Activated CD4-positive, alpha-beta T cell treated with anti-CD3 and anti-CD28 coated beads, Interleukin-2, amount 10 ng/mL, durations not matched to agents 24 days and 14 days (primary cell): ENCODE measurements at regions not wholly inside any gene's neighbourhood (a gene's known extent, or its start where the extent isn't known, plus 50 kb on each side); places are given as distances from the start of the nearest gene placed in this dataset.

Experiments used
- DNase-seq: peaks from one replicate; pipeline ENCODE4 v3.0.0; 2022
- H3K27ac Mint-ChIP-seq: one replicate; pipeline ENCODE4 v1.8.0; 2022; ENCODE audit warnings: mild to moderate bottlenecking, mixed read lengths
- H3K27me3 Mint-ChIP-seq: one replicate; pipeline ENCODE4 v1.8.0; 2022; ENCODE audit warnings: mixed read lengths
- H3K36me3 Mint-ChIP-seq: one replicate; pipeline ENCODE4 v1.8.0; 2022; ENCODE audit warnings: low read depth, mild to moderate bottlenecking, mixed read lengths
- H3K4me1 Mint-ChIP-seq: one replicate; pipeline ENCODE4 v1.8.0; 2021; ENCODE audit warnings: mixed read lengths
- H3K4me3 Mint-ChIP-seq: one replicate; pipeline ENCODE4 v1.8.0; 2022; ENCODE audit warnings: mild to moderate bottlenecking, moderate library complexity, mixed read lengths
- H3K9me3 Mint-ChIP-seq: one replicate; pipeline ENCODE4 v1.8.0; 2021; ENCODE audit warnings: mixed read lengths
- intact Hi-C: fragments of 100-400 bp; cut with micrococcal nuclease; formaldehyde crosslinking; loops from one replicate; pipeline ENCODE4 v1.15.1; 2023

- no peaks in the 10 kb centered on the region for H3K9me3 Mint-ChIP-seq
- H3K27ac Mint-ChIP-seq, result no peak overlapping the region
- no peaks in the 10 kb centered on the region for H3K27me3 Mint-ChIP-seq
- H3K4me3 Mint-ChIP-seq, result no peak overlapping the region
- H3K4me1 Mint-ChIP-seq, result no peaks in the 10 kb centered on the region
- H3K36me3 Mint-ChIP-seq, result no peaks in the 10 kb centered on the region
- intact Hi-C loops, result no loop called here
- DNase-seq, result no peak
Measured at GRCh38 chr18:47470941-47471340, 219.5 kb upstream of the SKOR2 start.

- intact Hi-C loops, result no loop called here
- no peaks in the 10 kb centered on the region for H3K36me3 Mint-ChIP-seq
- H3K27me3 Mint-ChIP-seq, result no peaks in the 10 kb centered on the region
- H3K4me3 Mint-ChIP-seq, result no peak overlapping the region
- no peak for DNase-seq
- H3K9me3 Mint-ChIP-seq, result no peaks in the 10 kb centered on the region
- no peak overlapping the region for H3K27ac Mint-ChIP-seq
- H3K4me1 Mint-ChIP-seq, result no peaks in the 10 kb centered on the region
Measured at GRCh38 chr18:47469576-47469975, 218.1 kb upstream of the SKOR2 start.

GRCh38 chr18:47461977-47462376 is 210.5 kb upstream of the SKOR2 start:
- Mint-ChIP-seq H3K27me3 (no peaks in the 10 kb centered on the region), H3K9me3 (no peaks in the 10 kb centered on the region), H3K4me1 (no peaks in the 10 kb centered on the region), H3K36me3 (no peaks in the 10 kb centered on the region), H3K27ac (no peak overlapping the region), H3K4me3 (no peak overlapping the region)
- no peak for DNase-seq
- intact Hi-C loops, result no loop called here

- H3K36me3 Mint-ChIP-seq, result no peaks in the 10 kb centered on the region
- no peak for DNase-seq
- H3K4me3 Mint-ChIP-seq, result no peak overlapping the region
- H3K9me3 Mint-ChIP-seq, result no peaks in the 10 kb centered on the region
- H3K27me3 Mint-ChIP-seq, result no peaks in the 10 kb centered on the region
- no peak overlapping the region for H3K27ac Mint-ChIP-seq
- intact Hi-C loops, result no loop called here
- no peaks in the 10 kb centered on the region for H3K4me1 Mint-ChIP-seq
Measured at GRCh38 chr18:47461406-47461948, 210.0 kb upstream of the SKOR2 start.

GRCh38 chr18:47458483-47458882 is 207.0 kb upstream of the SKOR2 start:
- H3K27ac Mint-ChIP-seq, result no peak overlapping the region

GRCh38 chr18:47457614-47458013 is 206.2 kb upstream of the SKOR2 start:
- Mint-ChIP-seq H3K27me3 (no peaks in the 10 kb centered on the region), H3K36me3 (no peaks in the 10 kb centered on the region), H3K9me3 (no peaks in the 10 kb centered on the region), H3K4me1 (no peaks in the 10 kb centered on the region), H3K27ac (no peak overlapping the region), H3K4me3 (no peak overlapping the region)
- DNase-seq, result no peak
- intact Hi-C loops, result no loop called here

More at GRCh38 chr18:47458483-47458882, 207.0 kb upstream of the SKOR2 start:
- no peaks in the 10 kb centered on the region for H3K9me3 Mint-ChIP-seq
- no peak overlapping the region for H3K4me3 Mint-ChIP-seq
- DNase-seq, result no peak
- no peaks in the 10 kb centered on the region for H3K4me1 Mint-ChIP-seq
- intact Hi-C loops, result no loop called here
- no peaks in the 10 kb centered on the region for H3K27me3 Mint-ChIP-seq
- no peaks in the 10 kb centered on the region for H3K36me3 Mint-ChIP-seq

GRCh38 chr18:47453038-47453437 is 201.6 kb upstream of the SKOR2 start:
- intact Hi-C loops, result no loop called here
- Mint-ChIP-seq H3K9me3 (no peaks in the 10 kb centered on the region), H3K27me3 (no peaks in the 10 kb centered on the region), H3K4me1 (no peaks in the 10 kb centered on the region), H3K4me3 (no peak overlapping the region), H3K27ac (no peak overlapping the region), H3K36me3 (no peaks in the 10 kb centered on the region)
- DNase-seq, result no peak

GRCh38 chr18:47448956-47449355 is 197.5 kb upstream of the SKOR2 start:
- DNase-seq, result no peak
- Mint-ChIP-seq H3K27ac (no peak overlapping the region), H3K27me3 (no peaks in the 10 kb centered on the region), H3K4me3 (no peak overlapping the region), H3K36me3 (no peaks in the 10 kb centered on the region), H3K9me3 (peaks cover 5% of the 10 kb centered on the region), H3K4me1 (no peaks in the 10 kb centered on the region)
- intact Hi-C loops, result no loop called here

GRCh38 chr18:47441914-47442313 is 190.5 kb upstream of the SKOR2 start:
- intact Hi-C loops, result no loop called here
- no peak for DNase-seq
- Mint-ChIP-seq H3K4me1 (no peaks in the 10 kb centered on the region), H3K9me3 (peaks cover 5% of the 10 kb centered on the region), H3K27ac (no peak overlapping the region), H3K36me3 (no peaks in the 10 kb centered on the region), H3K4me3 (no peak overlapping the region), H3K27me3 (peaks cover 13% of the 10 kb centered on the region)

GRCh38 chr18:47438001-47438400 is 186.5 kb upstream of the SKOR2 start:
- Mint-ChIP-seq H3K27ac (no peak overlapping the region), H3K36me3 (no peaks in the 10 kb centered on the region), H3K9me3 (no peaks in the 10 kb centered on the region), H3K4me1 (no peaks in the 10 kb centered on the region), H3K27me3 (peaks cover 13% of the 10 kb centered on the region), H3K4me3 (no peak overlapping the region)
- intact Hi-C loops, result no loop called here
- no peak for DNase-seq

- Mint-ChIP-seq H3K27ac (no peak overlapping the region), H3K4me1 (no peaks in the 10 kb centered on the region), H3K4me3 (no peak overlapping the region), H3K27me3 (peaks cover 11% of the 10 kb centered on the region), H3K36me3 (no peaks in the 10 kb centered on the region), H3K9me3 (no peaks in the 10 kb centered on the region)
- no peak for DNase-seq
- intact Hi-C loops, result no loop called here
Measured at GRCh38 chr18:47436871-47437270, 185.4 kb upstream of the SKOR2 start.

GRCh38 chr18:47434214-47434746 is 182.8 kb upstream of the SKOR2 start:
- Mint-ChIP-seq H3K27me3 (peaks cover 2% of the 10 kb centered on the region), H3K27ac (no peak overlapping the region), H3K36me3 (no peaks in the 10 kb centered on the region), H3K9me3 (no peaks in the 10 kb centered on the region), H3K4me1 (no peaks in the 10 kb centered on the region), H3K4me3 (no peak overlapping the region)
- intact Hi-C loops, result no loop called here
- DNase-seq, result no peak

- no peaks in the 10 kb centered on the region for H3K36me3 Mint-ChIP-seq
- H3K27me3 Mint-ChIP-seq, result no peaks in the 10 kb centered on the region
- no peak for DNase-seq
- no peak overlapping the region for H3K4me3 Mint-ChIP-seq
- no peaks in the 10 kb centered on the region for H3K9me3 Mint-ChIP-seq
- no peak overlapping the region for H3K27ac Mint-ChIP-seq
- no peaks in the 10 kb centered on the region for H3K4me1 Mint-ChIP-seq
- intact Hi-C loops, result no loop called here
Measured at GRCh38 chr18:47427923-47428637, 176.6 kb upstream of the SKOR2 start.

- no peaks in the 10 kb centered on the region for H3K9me3 Mint-ChIP-seq
- no peak for DNase-seq
- no peaks in the 10 kb centered on the region for H3K4me1 Mint-ChIP-seq
- intact Hi-C loops, result no loop called here
- H3K27me3 Mint-ChIP-seq, result peaks cover 1% of the 10 kb centered on the region
- H3K27ac Mint-ChIP-seq, result no peak overlapping the region
- no peak overlapping the region for H3K4me3 Mint-ChIP-seq
- no peaks in the 10 kb centered on the region for H3K36me3 Mint-ChIP-seq
Measured at GRCh38 chr18:47427072-47427471, 175.6 kb upstream of the SKOR2 start.

GRCh38 chr18:47425365-47425764 is 173.9 kb upstream of the SKOR2 start:
- H3K9me3 Mint-ChIP-seq, result no peaks in the 10 kb centered on the region
- no peaks in the 10 kb centered on the region for H3K4me1 Mint-ChIP-seq
- no peak for DNase-seq
- peaks cover 5% of the 10 kb centered on the region for H3K27me3 Mint-ChIP-seq
- intact Hi-C loops, result no loop called here
- H3K4me3 Mint-ChIP-seq, result no peak overlapping the region
- H3K27ac Mint-ChIP-seq, result no peak overlapping the region
- no peaks in the 10 kb centered on the region for H3K36me3 Mint-ChIP-seq
